ENCODE measurements at regions not wholly inside any gene's neighbourhood (a gene's known extent, or its start where the extent isn't known, plus 50 kb on each side); places are given as distances from the start of the nearest gene placed in this dataset.
"Not testable (repeated sequence)": the region's sequence is repeated elsewhere in the genome, so short reads cannot be mapped to it uniquely, and the experiment has no call there.

- DNase-seq (ENCODE audit: extremely low read depth, low read depth): no peak
- TF ChIP-seq, protein P1, sequence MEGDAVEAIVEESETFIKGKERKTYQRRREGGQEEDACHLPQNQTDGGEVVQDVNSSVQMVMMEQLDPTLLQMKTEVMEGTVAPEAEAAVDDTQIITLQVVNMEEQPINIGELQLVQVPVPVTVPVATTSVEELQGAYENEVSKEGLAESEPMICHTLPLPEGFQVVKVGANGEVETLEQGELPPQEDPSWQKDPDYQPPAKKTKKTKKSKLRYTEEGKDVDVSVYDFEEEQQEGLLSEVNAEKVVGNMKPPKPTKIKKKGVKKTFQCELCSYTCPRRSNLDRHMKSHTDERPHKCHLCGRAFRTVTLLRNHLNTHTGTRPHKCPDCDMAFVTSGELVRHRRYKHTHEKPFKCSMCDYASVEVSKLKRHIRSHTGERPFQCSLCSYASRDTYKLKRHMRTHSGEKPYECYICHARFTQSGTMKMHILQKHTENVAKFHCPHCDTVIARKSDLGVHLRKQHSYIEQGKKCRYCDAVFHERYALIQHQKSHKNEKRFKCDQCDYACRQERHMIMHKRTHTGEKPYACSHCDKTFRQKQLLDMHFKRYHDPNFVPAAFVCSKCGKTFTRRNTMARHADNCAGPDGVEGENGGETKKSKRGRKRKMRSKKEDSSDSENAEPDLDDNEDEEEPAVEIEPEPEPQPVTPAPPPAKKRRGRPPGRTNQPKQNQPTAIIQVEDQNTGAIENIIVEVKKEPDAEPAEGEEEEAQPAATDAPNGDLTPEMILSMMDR (IDR thresholded peaks at IDR 0.05; ENCODE audit: low read depth, low read length): no peak
Observed at GRCh38 chr2:34174506-34174905, 575.4 kb upstream of the FAM98A start.

GRCh38 chr2:34162231-34162630, 563.1 kb upstream of the FAM98A start:
- TF ChIP-seq, protein P1 (IDR thresholded peaks at IDR 0.05; ENCODE audit: low read depth, low read length): no peak

GRCh38 chr2:34161549-34161948, 562.5 kb upstream of the FAM98A start:
- TF ChIP-seq, protein P1 (IDR thresholded peaks at IDR 0.05; ENCODE audit: low read depth, low read length): no peak

More at GRCh38 chr2:34162231-34162630, 563.1 kb upstream of the FAM98A start:
- DNase-seq (ENCODE audit: extremely low read depth, low read depth): no peak

DNA sequence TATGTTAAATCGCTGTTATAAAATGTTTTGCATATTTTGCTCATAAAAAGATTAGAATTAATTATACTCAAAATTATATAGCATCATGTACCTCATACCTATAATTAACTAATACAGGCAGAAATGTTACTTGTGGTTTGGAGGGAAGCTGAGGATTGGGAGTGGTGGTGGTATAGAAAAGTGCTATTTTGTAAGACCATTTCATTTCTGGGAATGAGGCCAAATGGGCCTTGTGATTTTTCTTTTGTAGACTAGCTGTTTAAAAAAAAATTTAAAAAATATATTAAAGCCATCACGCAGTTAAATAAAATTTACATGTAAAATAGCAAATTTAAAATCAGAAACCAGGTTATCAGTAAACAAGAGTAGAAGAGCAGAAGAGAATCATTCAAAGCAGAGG, 560.8 kb upstream of the FAM98A start:
- TF ChIP-seq, protein P1 (IDR thresholded peaks at IDR 0.05; ENCODE audit: low read depth, low read length): no peak

More at GRCh38 chr2:34161549-34161948, 562.5 kb upstream of the FAM98A start:
- DNase-seq (ENCODE audit: extremely low read depth, low read depth): no peak

GRCh38 chr2:34153484-34153883, 554.4 kb upstream of the FAM98A start:
- no peak for DNase-seq (ENCODE audit: extremely low read depth, low read depth)
- TF ChIP-seq, protein P1 (IDR thresholded peaks at IDR 0.05; ENCODE audit: low read depth, low read length): no peak

More for the DNA sequence above, 560.8 kb upstream of the FAM98A start:
- no peak for DNase-seq (ENCODE audit: extremely low read depth, low read depth)

- TF ChIP-seq, protein P1 (IDR thresholded peaks at IDR 0.05; ENCODE audit: low read depth, low read length): no peak
- DNase-seq (ENCODE audit: extremely low read depth, low read depth): no peak
Observed at GRCh38 chr2:34147780-34148179, 548.7 kb upstream of the FAM98A start.

GRCh38 chr2:34143149-34143548, 544.0 kb upstream of the FAM98A start:
- TF ChIP-seq, protein P1 (IDR thresholded peaks at IDR 0.05; ENCODE audit: low read depth, low read length): no peak
- DNase-seq (ENCODE audit: extremely low read depth, low read depth): no peak

DNA sequence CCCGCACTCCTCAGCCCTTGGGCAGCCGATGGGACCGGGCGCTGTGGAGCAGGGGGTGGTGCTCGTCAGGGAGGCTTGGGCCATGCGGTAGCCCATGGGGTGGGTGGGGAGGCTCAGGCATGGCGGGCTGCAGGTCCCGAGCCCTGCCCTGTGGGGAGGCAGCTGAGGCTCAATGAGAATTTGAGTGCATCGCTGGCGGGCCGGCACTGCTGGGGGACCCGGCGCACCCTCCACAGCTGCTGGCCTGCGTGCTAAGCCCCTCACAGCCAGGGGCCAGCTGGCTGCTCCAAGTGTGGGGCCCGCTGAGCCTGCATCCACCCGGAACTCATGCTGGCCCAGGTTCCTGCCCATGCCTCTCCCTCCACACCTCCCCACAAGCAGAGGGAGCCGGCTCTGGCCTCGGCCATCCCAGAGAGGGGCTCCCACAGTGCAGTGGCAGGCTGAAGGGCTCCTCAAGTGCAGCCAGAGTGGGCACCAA, 543.5 kb upstream of the FAM98A start:
- DNase-seq (ENCODE audit: extremely low read depth, low read depth): not testable (repeated sequence)

- DNase-seq (ENCODE audit: extremely low read depth, low read depth): not testable (repeated sequence)
Observed at GRCh38 chr2:34133065-34133464, 534.0 kb upstream of the FAM98A start.
